ENCODE measurements at regions not wholly inside any gene's neighbourhood (a gene's known extent, or its start where the extent isn't known, plus 50 kb on each side); places are given as distances from the start of the nearest gene placed in this dataset.

DNA sequence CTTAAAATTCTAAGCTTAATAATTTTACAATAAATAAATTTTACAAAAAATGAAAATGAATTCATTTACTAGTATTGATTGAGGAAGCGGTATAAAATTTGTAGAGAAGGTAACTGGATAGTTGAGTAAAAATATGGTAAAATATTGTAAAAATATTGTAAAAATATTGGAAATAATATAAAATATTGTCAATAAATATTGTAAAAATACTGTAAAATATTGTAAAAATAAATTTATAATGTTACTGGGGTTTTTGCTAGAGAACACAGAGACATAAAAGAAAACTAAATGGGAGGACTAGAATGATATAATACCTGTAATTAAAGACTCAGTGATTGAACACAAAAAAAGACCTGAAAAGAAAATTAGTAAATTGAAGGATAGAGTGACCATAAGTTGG lies 546.3 kb upstream of the NETO1 start:
- 100% methylated on average over 1 of the region's 1 CpG for WGBS (ENCODE audit: extremely low coverage, insufficient read length, low lambda C conversion rate)
- Mint-ChIP-seq H3K36me3 (ENCODE audit: insufficient read depth in 1 of 3, low read depth in 3 of 3) (no peaks in the 10 kb centered on the region), H3K4me3 (no peak overlapping the region), H3K9me3 (no peaks in the 10 kb centered on the region), H3K27ac (no peak overlapping the region), H3K27me3 (ENCODE audit: low read depth) (no peaks in the 10 kb centered on the region), H3K4me1 (no peaks in the 10 kb centered on the region)
- Histone ChIP-seq H3K27ac (ENCODE audit: insufficient read length, low read depth, low read length) (no peak overlapping the region), H2BK20ac (ENCODE audit: low read depth, low read length, poor library complexity, severe bottlenecking) (no peak overlapping the region), H3K9me3 (ENCODE audit: control insufficient read depth, low read depth, low read length) (no peaks in the 10 kb centered on the region), H3K23ac (ENCODE audit: insufficient read length, low read depth, low read length) (no peak overlapping the region), H3K79me2 (ENCODE audit: insufficient read depth, low read length) (no peaks in the 10 kb centered on the region), H3K4me2 (ENCODE audit: insufficient read depth, insufficient read length, low read length) (no peak overlapping the region), H3K9ac (ENCODE audit: extremely low read depth, insufficient read length, low read length) (no peak overlapping the region), H2BK5ac (ENCODE audit: insufficient read length, low read length) (no peak overlapping the region), H4K20me1 (ENCODE audit: control insufficient read depth, insufficient read depth, insufficient read length) (no peaks in the 10 kb centered on the region), H3K4me1 (ENCODE audit: insufficient read depth, low read length) (no peaks in the 10 kb centered on the region), H2AFZ (ENCODE audit: low read length) (no peak overlapping the region), H3K18ac (ENCODE audit: insufficient read length, low read depth, low read length) (no peak overlapping the region), H2BK120ac (ENCODE audit: low read depth, low read length, poor library complexity, severe bottlenecking) (no peak overlapping the region), H2AK5ac (ENCODE audit: insufficient read length, low read length) (no peak overlapping the region), H4K91ac (ENCODE audit: insufficient read length, low read depth, low read length) (no peak overlapping the region), H2BK12ac (ENCODE audit: insufficient read length, low read depth, low read length) (no peak overlapping the region), H4K5ac (ENCODE audit: insufficient read length, low read depth, low read length) (no peak overlapping the region), H3K79me1 (ENCODE audit: insufficient read depth, low read depth, low read length, poor library complexity, severe bottlenecking) (no peaks in the 10 kb centered on the region), H2BK15ac (ENCODE audit: low read depth, low read length) (no peak overlapping the region), H3K56ac (ENCODE audit: insufficient read length, low read depth, low read length) (no peak overlapping the region), H4K8ac (replicated peaks; ENCODE audit: insufficient read length, low read depth, low read length) (no peak overlapping the region), H3K14ac (ENCODE audit: insufficient read depth, low read length) (no peak overlapping the region), H3K4ac (ENCODE audit: low read depth, low read length) (no peak overlapping the region), H3K23me2 (ENCODE audit: insufficient read length, low read depth, low read length, poor library complexity, severe bottlenecking) (no peaks in the 10 kb centered on the region), H3T11ph (ENCODE audit: low read length) (no peak overlapping the region), H3K27me3 (ENCODE audit: insufficient read depth, low read length) (no peaks in the 10 kb centered on the region)
- no peak for TF ChIP-seq CTCF (conservative IDR thresholded peaks at IDR 0.05)
- no peak for DNase-seq

Data from H9 (cell line).